WTC11 (cell line): ENCODE measurements at regions not wholly inside any gene's neighbourhood (a gene's known extent, or its start where the extent isn't known, plus 50 kb on each side); places are given as distances from the start of the nearest gene placed in this dataset.

Experiments
- ATAC-seq: fragments of 200-7000 bp; cut with Tn5 transposase; 2 replicates; pipeline ENCODE4 v1.10.0; 2021; ENCODE audit warnings: mild to moderate bottlenecking, moderate library complexity
- CTCF ChIA-PET: fragments of 300-600 bp; sonication (Branson Sonifier 250); formaldehyde crosslinking; loops from one replicate; lab custom pipeline; 2021; ENCODE audit warnings: antibody characterized with exemption; lab: Charles Lee
- POLR2A ChIA-PET: fragments of 350-600 bp; sonication (Branson Sonifier 250); formaldehyde crosslinking; loops from one replicate; lab custom pipeline; 2021; ENCODE audit warnings: antibody characterized with exemption; lab: Charles Lee
- DNase-seq: peaks from one replicate; pipeline ENCODE4 v3.0.0; 2021; ENCODE audit warnings: low spot score
- H3K27ac Mint-ChIP-seq: 2 replicates; pipeline ENCODE4 v1.8.0; 2021; ENCODE audit warnings: mixed read lengths
- H3K27me3 Mint-ChIP-seq: 2 replicates; pipeline ENCODE4 v1.8.0; 2021; ENCODE audit warnings: low read depth, mild to moderate bottlenecking, moderate library complexity, mixed read lengths
- H3K36me3 Mint-ChIP-seq: 2 replicates; pipeline ENCODE4 v1.8.0; 2021; ENCODE audit warnings: mixed read lengths
- H3K4me1 Mint-ChIP-seq: 2 replicates; pipeline ENCODE4 v1.8.0; 2022; ENCODE audit warnings: mixed read lengths
- H3K4me3 Mint-ChIP-seq: 2 replicates; pipeline ENCODE4 v1.8.0; 2021; ENCODE audit warnings: mild to moderate bottlenecking, moderate library complexity, mixed read lengths
- H3K9me3 Mint-ChIP-seq: 2 replicates; pipeline ENCODE4 v1.8.0; 2021; ENCODE audit warnings: mixed read lengths
- AFF4 ChIP-seq: sonication (generic); formaldehyde crosslinking; IDR thresholded peaks from 2 replicates; pipeline ENCODE4 v1.8.1; 2023; ENCODE audit warnings: mild to moderate bottlenecking, missing genetic modification reagents, borderline replicate concordance
- ARID4B ChIP-seq: sonication (generic); formaldehyde crosslinking; IDR thresholded peaks from 2 replicates; pipeline ENCODE4 v1.8.0; 2023; ENCODE audit warnings: missing genetic modification reagents, mild to moderate bottlenecking, borderline replicate concordance
- ATF2 ChIP-seq: sonication (generic); formaldehyde crosslinking; IDR thresholded peaks from 2 replicates; pipeline ENCODE4 v1.8.1; 2022; ENCODE audit warnings: low read depth, missing genetic modification reagents, borderline replicate concordance
- GABPB1 ChIP-seq: sonication (generic); formaldehyde crosslinking; IDR thresholded peaks from 2 replicates; pipeline ENCODE4 v1.8.1; 2023; ENCODE audit warnings: mild to moderate bottlenecking, missing genetic modification reagents
- IRF1 ChIP-seq: sonication (generic); formaldehyde crosslinking; IDR thresholded peaks from 2 replicates; pipeline ENCODE4 v1.8.0; 2023; ENCODE audit warnings: missing genetic modification reagents
- KAT7 ChIP-seq: sonication (generic); formaldehyde crosslinking; IDR thresholded peaks from 2 replicates; pipeline ENCODE4 v1.8.1; 2023; ENCODE audit warnings: missing genetic modification reagents, mild to moderate bottlenecking, borderline replicate concordance
- MAX ChIP-seq: sonication (generic); formaldehyde crosslinking; IDR thresholded peaks from 2 replicates; pipeline ENCODE4 v1.8.0; 2022; ENCODE audit warnings: mild to moderate bottlenecking, missing genetic modification reagents
- NFATC4 ChIP-seq: fragments of 250-450 bp; sonication (Bioruptor Pico); IDR thresholded peaks from 2 replicates; pipeline ENCODE4 v1.9.0; 2021; ENCODE audit warnings: mild to moderate bottlenecking
- NR2C2 ChIP-seq: sonication (generic); formaldehyde crosslinking; IDR thresholded peaks from 2 replicates; pipeline ENCODE4 v1.8.0; 2022; ENCODE audit warnings: mild to moderate bottlenecking, missing genetic modification reagents
- PREB ChIP-seq: sonication (generic); formaldehyde crosslinking; IDR thresholded peaks from 2 replicates; pipeline ENCODE4 v1.8.1; 2022; ENCODE audit warnings: mild to moderate bottlenecking, missing genetic modification reagents, moderate library complexity, borderline replicate concordance
- PRRX2 ChIP-seq: fragments of 250-450 bp; sonication (Bioruptor Pico); IDR thresholded peaks from 2 replicates; pipeline ENCODE4 v1.8.0; 2021; ENCODE audit warnings: mild to moderate bottlenecking
- RELA ChIP-seq: sonication (generic); formaldehyde crosslinking; IDR thresholded peaks from 2 replicates; pipeline ENCODE4 v1.8.1; 2022; ENCODE audit warnings: missing genetic modification reagents, mild to moderate bottlenecking, borderline replicate concordance
- SP1 ChIP-seq: sonication (generic); formaldehyde crosslinking; conservative IDR thresholded peaks from 2 replicates; pipeline ENCODE4 v1.8.1; 2022; ENCODE audit warnings: missing genetic modification reagents
- USF2 ChIP-seq: sonication (generic); formaldehyde crosslinking; IDR thresholded peaks from 2 replicates; pipeline ENCODE4 v1.8.1; 2023; ENCODE audit warnings: mild to moderate bottlenecking, missing genetic modification reagents, moderate library complexity
- ZNF219 ChIP-seq: sonication (generic); formaldehyde crosslinking; IDR thresholded peaks from 2 replicates; pipeline ENCODE4 v1.8.0; 2023; ENCODE audit warnings: missing genetic modification reagents, mild to moderate bottlenecking, borderline replicate concordance
- ZNF281 ChIP-seq: sonication (generic); formaldehyde crosslinking; IDR thresholded peaks from 2 replicates; pipeline ENCODE4 v1.8.0; 2023; ENCODE audit warnings: mild to moderate bottlenecking, missing genetic modification reagents
- ZNF671 ChIP-seq: fragments of 250-450 bp; sonication (Bioruptor Pico); IDR thresholded peaks from 2 replicates; pipeline ENCODE4 v1.8.0; 2021; ENCODE audit warnings: mild to moderate bottlenecking
- ZSCAN18 ChIP-seq: fragments of 250-450 bp; sonication (Bioruptor Pico); IDR thresholded peaks from 2 replicates; pipeline ENCODE4 v2.1.2; 2022; ENCODE audit warnings: mild to moderate bottlenecking, moderate library complexity

GRCh38 chr3:1578124-1578806 lies 485.4 kb downstream of the CNTN6 start (continued):
- no peak for TF ChIP-seq ATF2 (CRISPR knock-in tag)
- no peak for TF ChIP-seq SP1
- no peak for TF ChIP-seq MAX (CRISPR knock-in tag)
- TF ChIP-seq KAT7 (CRISPR knock-in tag): no peak
- no peak for TF ChIP-seq PRRX2 (CRISPR knock-in tag)
- no peak for TF ChIP-seq RELA (CRISPR knock-in tag)
- no peak for TF ChIP-seq NFATC4 (CRISPR knock-in tag)
- TF ChIP-seq ZNF281 (CRISPR knock-in tag): no peak
- no peak for TF ChIP-seq IRF1 (CRISPR knock-in tag)
- no peak for TF ChIP-seq GABPB1
- TF ChIP-seq PREB: no peak
- no peak for TF ChIP-seq NR2C2 (CRISPR knock-in tag)
- no peak for TF ChIP-seq ARID4B

- ChIA-PET POLR2A (no interaction called here), CTCF (no interaction called here)
- peaks cover 3% of the 10 kb centered on the region for H3K27me3 Mint-ChIP-seq
- H3K4me1 Mint-ChIP-seq: no peaks in the 10 kb centered on the region
- no peak for ATAC-seq
- H3K9me3 Mint-ChIP-seq: peaks cover 73% of the 10 kb centered on the region
- no peak for DNase-seq
- H3K4me3 Mint-ChIP-seq: no peak overlapping the region
- H3K36me3 Mint-ChIP-seq: peaks cover 52% of the 10 kb centered on the region
- H3K27ac Mint-ChIP-seq: no peak overlapping the region
- TF ChIP-seq GABPB1: no peak
- TF ChIP-seq SP1: no peak
- TF ChIP-seq ZNF671 (CRISPR knock-in tag): no peak
- no peak for TF ChIP-seq ZNF219 (CRISPR knock-in tag)
- no peak for TF ChIP-seq AFF4 (CRISPR knock-in tag)
- no peak for TF ChIP-seq USF2
- no peak for TF ChIP-seq ZSCAN18
These were observed 490.2 kb downstream of the CNTN6 start for GRCh38 chr3:1583044-1583443.
